Chondrocyte (in vitro differentiated cells): ENCODE measurements at regions not wholly inside any gene's neighbourhood (a gene's known extent, or its start where the extent isn't known, plus 50 kb on each side); places are given as distances from the start of the nearest gene placed in this dataset.

Experiments used
- DNase-seq: peaks from one replicate; pipeline ENCODE4 v3.0.0; 2021; ENCODE audit warnings: mixed read lengths, low spot score
- H3K27ac Mint-ChIP-seq: one replicate; pipeline ENCODE4 v1.8.0; 2021; ENCODE audit warnings: mild to moderate bottlenecking, moderate library complexity, mixed read lengths; ENCODE audit not compliant: unreplicated experiment
- H3K27me3 Mint-ChIP-seq: 2 replicates; pipeline ENCODE4 v1.8.0; 2021; ENCODE audit warnings: low read depth, mixed read lengths
- H3K36me3 Mint-ChIP-seq: 2 replicates; pipeline ENCODE4 v1.8.0; 2021; ENCODE audit warnings: low read depth, mixed read lengths
- H3K4me1 Mint-ChIP-seq: 2 replicates; pipeline ENCODE4 v1.8.0; 2021; ENCODE audit warnings: low read depth, mild to moderate bottlenecking, mixed read lengths
- H3K4me3 Mint-ChIP-seq: one replicate; pipeline ENCODE4 v1.8.0; 2021; ENCODE audit warnings: mild to moderate bottlenecking, moderate library complexity, mixed read lengths; ENCODE audit not compliant: unreplicated experiment
- H3K9me3 Mint-ChIP-seq: 2 replicates; pipeline ENCODE4 v1.8.0; 2021; ENCODE audit warnings: low read depth, mixed read lengths
- TF ChIP-seq, protein P1 (sequence below): fragments of 200-600 bp; sonication (generic); IDR thresholded peaks from 2 replicates; pipeline ENCODE4 v1.5.0; 2021; ENCODE audit warnings: antibody characterized with exemption, mild to moderate bottlenecking, moderate library complexity

GRCh38 chr5:8663374-8663773 lies 794.4 kb downstream of the MTRR start:
- no peaks in the 10 kb centered on the region for H3K36me3 Mint-ChIP-seq
- no peak overlapping the region for H3K4me3 Mint-ChIP-seq
- H3K27me3 Mint-ChIP-seq: no peaks in the 10 kb centered on the region
- TF ChIP-seq, protein P1, sequence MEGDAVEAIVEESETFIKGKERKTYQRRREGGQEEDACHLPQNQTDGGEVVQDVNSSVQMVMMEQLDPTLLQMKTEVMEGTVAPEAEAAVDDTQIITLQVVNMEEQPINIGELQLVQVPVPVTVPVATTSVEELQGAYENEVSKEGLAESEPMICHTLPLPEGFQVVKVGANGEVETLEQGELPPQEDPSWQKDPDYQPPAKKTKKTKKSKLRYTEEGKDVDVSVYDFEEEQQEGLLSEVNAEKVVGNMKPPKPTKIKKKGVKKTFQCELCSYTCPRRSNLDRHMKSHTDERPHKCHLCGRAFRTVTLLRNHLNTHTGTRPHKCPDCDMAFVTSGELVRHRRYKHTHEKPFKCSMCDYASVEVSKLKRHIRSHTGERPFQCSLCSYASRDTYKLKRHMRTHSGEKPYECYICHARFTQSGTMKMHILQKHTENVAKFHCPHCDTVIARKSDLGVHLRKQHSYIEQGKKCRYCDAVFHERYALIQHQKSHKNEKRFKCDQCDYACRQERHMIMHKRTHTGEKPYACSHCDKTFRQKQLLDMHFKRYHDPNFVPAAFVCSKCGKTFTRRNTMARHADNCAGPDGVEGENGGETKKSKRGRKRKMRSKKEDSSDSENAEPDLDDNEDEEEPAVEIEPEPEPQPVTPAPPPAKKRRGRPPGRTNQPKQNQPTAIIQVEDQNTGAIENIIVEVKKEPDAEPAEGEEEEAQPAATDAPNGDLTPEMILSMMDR: no peak
- H3K4me1 Mint-ChIP-seq: no peaks in the 10 kb centered on the region
- no peak for DNase-seq
- no peak overlapping the region for H3K27ac Mint-ChIP-seq
- H3K9me3 Mint-ChIP-seq: no peaks in the 10 kb centered on the region

GRCh38 chr5:8675182-8675581 lies 806.2 kb downstream of the MTRR start:
- DNase-seq: no peak
- Mint-ChIP-seq H3K4me3 (no peak overlapping the region), H3K27ac (no peak overlapping the region), H3K36me3 (no peaks in the 10 kb centered on the region), H3K9me3 (peaks cover 5% of the 10 kb centered on the region), H3K4me1 (no peaks in the 10 kb centered on the region), H3K27me3 (no peaks in the 10 kb centered on the region)
- TF ChIP-seq, protein P1: no peak

- Mint-ChIP-seq H3K36me3 (no peaks in the 10 kb centered on the region), H3K27ac (no peak overlapping the region), H3K4me1 (no peaks in the 10 kb centered on the region), H3K9me3 (peaks cover 5% of the 10 kb centered on the region), H3K4me3 (no peak overlapping the region), H3K27me3 (no peaks in the 10 kb centered on the region)
- TF ChIP-seq, protein P1: no peak
- no peak for DNase-seq
Measured at GRCh38 chr5:8676695-8677094, 807.7 kb downstream of the MTRR start.

DNA sequence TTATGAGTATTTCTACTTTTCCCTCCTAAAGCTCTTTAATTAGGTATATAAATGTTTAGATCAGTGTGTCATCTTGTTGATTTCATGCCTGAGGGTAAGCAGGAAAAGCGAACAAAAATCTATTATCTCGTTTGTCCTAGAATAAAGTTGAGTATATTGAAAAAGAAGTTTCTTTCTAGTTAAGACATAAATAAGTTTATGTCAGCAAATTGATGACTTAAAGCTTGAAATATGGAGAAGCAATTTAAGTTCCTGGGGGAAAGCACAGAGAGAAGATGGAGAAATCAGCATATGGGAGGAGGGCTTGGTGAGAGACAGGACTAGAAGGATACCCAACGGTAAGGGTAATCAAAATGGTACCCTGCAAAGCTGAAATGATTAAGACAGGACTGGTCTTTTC lies 813.4 kb downstream of the MTRR start:
- Mint-ChIP-seq H3K4me1 (peaks cover 23% of the 10 kb centered on the region), H3K36me3 (no peaks in the 10 kb centered on the region), H3K27ac (no peak overlapping the region), H3K27me3 (no peaks in the 10 kb centered on the region), H3K9me3 (peaks cover 5% of the 10 kb centered on the region), H3K4me3 (no peak overlapping the region)
- no peak for DNase-seq
- TF ChIP-seq, protein P1: no peak

- Mint-ChIP-seq H3K27ac (no peak overlapping the region), H3K9me3 (peaks cover 5% of the 10 kb centered on the region), H3K4me1 (peaks cover 23% of the 10 kb centered on the region), H3K36me3 (no peaks in the 10 kb centered on the region), H3K27me3 (no peaks in the 10 kb centered on the region), H3K4me3 (no peak overlapping the region)
- TF ChIP-seq, protein P1: no peak
- no peak for DNase-seq
Measured at GRCh38 chr5:8683496-8683895, 814.5 kb downstream of the MTRR start.
